Endothelial cell of umbilical vein (primary cell): ENCODE measurements at regions not wholly inside any gene's neighbourhood (a gene's known extent, or its start where the extent isn't known, plus 50 kb on each side); places are given as distances from the start of the nearest gene placed in this dataset.

Experiments
- BruUV-seq: library from RNA; stranded (reverse); fragments of 400-500 nt; replicated peaks from 2 replicates; lab custom pipeline; 2021; lab: Mats Ljungman, UMichigan
- CTCF ChIA-PET: fragments of 300-600, 350-600 bp; sonication (Branson Sonifier 250); formaldehyde crosslinking; loops from one replicate; lab custom pipeline; 2021; ENCODE audit warnings: antibody characterized with exemption, inconsistent platforms; lab: Charles Lee
- POLR2A ChIA-PET: fragments of 300-600, 350-600 bp; sonication (Branson Sonifier 250); formaldehyde crosslinking; loops from one replicate; lab custom pipeline; 2021; ENCODE audit warnings: antibody characterized with exemption, inconsistent platforms; lab: Charles Lee
- DNase-seq: peaks from one replicate; pipeline ENCODE4 v3.0.0-alpha.2; 2011; ENCODE audit warnings: low read depth, low spot score
- FAIRE-seq: peaks from 2 replicates; lab custom pipeline; 2011; peaks lifted over from hg19 to GRCh38; lab: Jason Lieb, UNC
- H2AFZ ChIP-seq: 2 replicates; pipeline ENCODE4 v1.6.0; 2012; ENCODE audit warnings: low read depth, low read length, control low read depth, inconsistent platforms
- H3K27ac ChIP-seq: 2 replicates; pipeline ENCODE4 v1.5.1; 2011; ENCODE audit warnings: low read depth, mild to moderate bottlenecking, control low read depth, low read length, moderate library complexity; ENCODE audit not compliant: insufficient read depth
- H3K27me3 ChIP-seq, 2 experiments: 2 replicates each; pipeline versions ENCODE4 v1.6.0 to v1.6.1; 2011; ENCODE audit warnings: low read length in 2 of 2, mixed read lengths in 1 of 2; ENCODE audit not compliant: control insufficient read depth in 2 of 2, insufficient read depth in 2 of 2
- H3K36me3 ChIP-seq, 2 experiments: 2 replicates in 1 of 2; 3 replicates in 1 of 2; pipeline ENCODE4 v1.5.1; 2011; ENCODE audit warnings: low read length in 2 of 2, mild to moderate bottlenecking in 1 of 2, moderate library complexity in 1 of 2; ENCODE audit not compliant: control insufficient read depth in 2 of 2, insufficient read depth in 2 of 2; ENCODE audit errors: extremely low read depth in 1 of 2
- H3K4me1 ChIP-seq: 3 replicates; pipeline ENCODE4 v1.5.1; 2011; ENCODE audit warnings: mild to moderate bottlenecking, low read length; ENCODE audit not compliant: control insufficient read depth, insufficient read depth; ENCODE audit errors: extremely low read depth
- H3K4me2 ChIP-seq: 2 replicates; pipeline ENCODE4 v1.6.1; 2011; ENCODE audit warnings: low read length, control low read depth, mixed read lengths; ENCODE audit not compliant: insufficient read depth
- H3K4me3 ChIP-seq, 3 experiments: fragments of 200-600 bp in 1 of 3; sonication (generic), shearing (Covaris generic) in 1 of 3; replicated peaks in 1 of 3; 2 replicates each; pipeline ENCODE4 v1.5.1; 2011 to 2016; ENCODE audit warnings: control low read depth in 3 of 3, low read length in 3 of 3, mild to moderate bottlenecking in 2 of 3, inconsistent platforms in 1 of 3, low read depth in 1 of 3, moderate library complexity in 1 of 3; ENCODE audit not compliant: insufficient read depth in 1 of 3
- H3K79me2 ChIP-seq: 2 replicates; pipeline ENCODE4 v1.6.0; 2012; ENCODE audit warnings: low read length, inconsistent platforms; ENCODE audit not compliant: control insufficient read depth, insufficient read depth
- H3K9ac ChIP-seq: replicated peaks from 2 replicates; pipeline ENCODE3; 2011; ENCODE audit warnings: low read length, control low read depth; ENCODE audit not compliant: insufficient read depth; ENCODE audit errors: extremely low read depth
- H3K9me1 ChIP-seq: replicated peaks from 3 replicates; pipeline ENCODE4 v1.6.0; 2011; ENCODE audit warnings: mild to moderate bottlenecking, low read length; ENCODE audit not compliant: control insufficient read depth, insufficient read depth; ENCODE audit errors: extremely low read depth
- H3K9me3 ChIP-seq: replicated peaks from 2 replicates; pipeline ENCODE4 v1.5.1; 2012; ENCODE audit warnings: low read length, inconsistent platforms; ENCODE audit not compliant: control insufficient read depth, insufficient read depth
- H4K20me1 ChIP-seq: replicated peaks from 2 replicates; pipeline ENCODE3; 2011; ENCODE audit warnings: mild to moderate bottlenecking, low read length; ENCODE audit not compliant: control insufficient read depth, insufficient read depth; ENCODE audit errors: extremely low read depth
- CTCF ChIP-seq, 2 donors: IDR thresholded peaks; 1 replicate in 1 of 2; 2 replicates in 1 of 2; pipeline ENCODE4 v1.5.1; 2011; ENCODE audit warnings: low read length in 2 of 2, mild to moderate bottlenecking in 2 of 2, moderate library complexity in 2 of 2, control low read depth in 1 of 2, inconsistent platforms in 1 of 2, low read depth in 1 of 2; ENCODE audit not compliant: insufficient read depth in 1 of 2; ENCODE audit errors: extremely low read depth in 1 of 2
- EZH2 ChIP-seq: IDR thresholded peaks from 2 replicates; pipeline ENCODE4 v1.6.1; 2012; ENCODE audit warnings: borderline replicate concordance, low read depth, mild to moderate bottlenecking, moderate library complexity, low read length, inconsistent platforms; ENCODE audit not compliant: severe bottlenecking
- FOS ChIP-seq: IDR thresholded peaks from 2 replicates; pipeline ENCODE4 v1.6.1; 2011; ENCODE audit warnings: mild to moderate bottlenecking, low read length, moderate library complexity, borderline replicate concordance; ENCODE audit not compliant: insufficient read depth
- GATA2 ChIP-seq: IDR thresholded peaks from 2 replicates; pipeline ENCODE4 v1.7.0; 2011; ENCODE audit warnings: low read depth, mild to moderate bottlenecking, moderate library complexity, mixed read lengths, low read length; ENCODE audit not compliant: insufficient read length, insufficient read depth
- JUN ChIP-seq: IDR thresholded peaks from 2 replicates; pipeline ENCODE4 v1.6.1; 2011; ENCODE audit warnings: borderline replicate concordance, low read depth; ENCODE audit not compliant: insufficient read length, insufficient read depth
- MAX ChIP-seq: IDR thresholded peaks from 2 replicates; pipeline ENCODE4 v1.6.1; 2011; ENCODE audit not compliant: insufficient read depth, insufficient read length
- MYC ChIP-seq: IDR thresholded peaks from one replicate; pipeline ENCODE4 v1.6.1; 2011; ENCODE audit warnings: mild to moderate bottlenecking, low read depth, low read length
- POLR2A ChIP-seq: IDR thresholded peaks from 2 replicates; pipeline ENCODE4 v1.6.1; 2012; ENCODE audit warnings: low read depth, mild to moderate bottlenecking, control low read depth, low read length
- POLR2AphosphoS5 ChIP-seq: IDR thresholded peaks from 2 replicates; pipeline ENCODE4 v1.6.1; 2012; ENCODE audit warnings: low read depth, mild to moderate bottlenecking, control low read depth, low read length, moderate library complexity; ENCODE audit not compliant: insufficient read depth
- dilution Hi-C: fragments of 300-500 bp; cut with MboI; formaldehyde crosslinking; loops from one replicate; pipeline ENCODE4 v1.15.0; 2019; ENCODE audit warnings: low sequenced_read_pairs; ENCODE audit not compliant: extremely low pct_ligation_motif_present
- intact Hi-C: fragments of 100-400 bp; cut with micrococcal nuclease; formaldehyde crosslinking; loops from one replicate; pipeline ENCODE4 v1.10.0; 2022

GRCh38 chr3:112709911-112710310, 69.0 kb upstream of the CCDC80 start:
- Histone ChIP-seq H3K9me1 (no peaks in the 10 kb centered on the region), H3K4me3 (no peak overlapping the region), H3K79me2 (no peaks in the 10 kb centered on the region), H3K9me3 (no peaks in the 10 kb centered on the region), H4K20me1 (no peaks in the 10 kb centered on the region), H3K4me2 (no peak overlapping the region), H3K36me3 (no peaks in the 10 kb centered on the region), H3K27ac (no peak overlapping the region), H3K4me1 (no peaks in the 10 kb centered on the region), H3K27me3 (peaks cover 0 to 5% of the 10 kb centered on the region in 2 experiments), H3K9ac (no peak overlapping the region), H2AFZ (no peak overlapping the region)
- intact Hi-C loops (no loop called here), dilution Hi-C loops (no loop called here)
- FAIRE-seq (no peak), DNase-seq (no peak)
- ChIA-PET CTCF (interaction anchor here (0.7 to 1.3 kb wide), 3 partner anchors 21 to 667 kb away, joined by 3 to 5 read pairs (median 3); no protein-coding TSS in a partner anchor), POLR2A (no interaction called here)
- TF ChIP-seq EZH2, result no peak
- TF ChIP-seq POLR2A, result no peak
- no peak for TF ChIP-seq POLR2AphosphoS5
- no TSS peak for BruUV-seq

DNA sequence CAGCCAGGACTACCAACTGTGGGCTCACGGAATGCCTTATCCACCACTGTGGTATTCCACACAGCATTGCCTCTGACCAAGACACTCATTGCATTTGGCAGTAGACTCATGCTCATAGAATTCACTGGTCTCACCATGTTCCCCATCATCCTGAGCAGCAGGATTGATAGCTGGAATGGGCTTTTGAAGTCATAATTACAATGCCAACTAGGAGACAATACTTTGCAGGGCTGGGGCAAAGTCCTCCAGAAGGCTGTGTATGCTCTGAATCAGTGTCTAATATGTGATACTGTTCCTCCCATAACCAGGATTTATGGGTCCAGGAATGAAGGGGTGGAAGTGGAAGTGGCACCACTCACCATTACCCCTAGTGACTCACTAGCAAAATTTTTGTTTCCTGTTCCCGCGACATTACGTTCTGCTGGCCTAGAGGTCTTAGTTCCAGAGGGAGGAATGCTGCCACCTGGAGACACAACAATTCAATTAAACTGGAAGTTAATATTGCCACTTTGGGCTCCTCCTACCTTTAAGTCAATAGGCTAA, 58.6 kb upstream of the CCDC80 start:
- H3K9me1 ChIP-seq, result no peaks in the 10 kb centered on the region
- H4K20me1 ChIP-seq, result no peaks in the 10 kb centered on the region
- CTCF ChIA-PET, result interaction anchor here (1.3 to 3.0 kb wide), 2 partner anchors 57 to 117 kb away, joined by 5 to 12 read pairs; no protein-coding TSS in a partner anchor
- no TSS peak for BruUV-seq
- no peak overlapping the region for H3K9ac ChIP-seq
- peak; percentile 16 for TF ChIP-seq POLR2AphosphoS5
- TF ChIP-seq MYC, result no peak
- peak; percentile 14 to 16 for TF ChIP-seq CTCF (IDR thresholded peaks at IDR 0.05; ENCODE audit: extremely low read depth in 1 of 2, insufficient read depth in 1 of 2, low read depth in 1 of 2, low read length in 2 of 2)
- peak; percentile 64 for TF ChIP-seq FOS
- TF ChIP-seq POLR2A, result no peak
- no peak for TF ChIP-seq EZH2
- TF ChIP-seq MAX, result no peak
- TF ChIP-seq JUN, result peak; percentile 40
- no peak for TF ChIP-seq GATA2
- intact Hi-C loops (loop anchor here (1.0 to 2.0 kb wide), 3 partner anchors 23 to 117 kb away; no protein-coding TSS in a partner anchor), dilution Hi-C loops (no loop called here)
- H3K9me3 ChIP-seq, result no peaks in the 10 kb centered on the region
- no peaks in the 10 kb centered on the region for H3K27me3 ChIP-seq
- POLR2A ChIA-PET, result no interaction called here
- H3K36me3 ChIP-seq, result no peaks in the 10 kb centered on the region
- no peak overlapping the region for H3K4me2 ChIP-seq
- no peak overlapping the region for H3K4me3 ChIP-seq
- peaks cover 4% of the 10 kb centered on the region for H3K4me1 ChIP-seq
- no peaks in the 10 kb centered on the region for H3K79me2 ChIP-seq
- no peak overlapping the region for H3K27ac ChIP-seq
- peak; percentile 50 for DNase-seq
- peak; percentile 57 for FAIRE-seq
- H2AFZ ChIP-seq, result peak overlapping the region; percentile 17
